GM12878 (cell line): ENCODE measurements at regions not wholly inside any gene's neighbourhood (a gene's known extent, or its start where the extent isn't known, plus 50 kb on each side); places are given as distances from the start of the nearest gene placed in this dataset.

Experiments used
- ATAC-seq: fragments of 200-7000 bp; cut with Tn5 transposase; 3 replicates; pipeline ENCODE4 v1.9.1; 2020; ENCODE audit warnings: mild to moderate bottlenecking, moderate library complexity
- BruUV-seq: library from RNA; stranded (reverse); fragments of 400-500 nt; replicated peaks from 2 replicates; lab custom pipeline; 2021; lab: Mats Ljungman, UMichigan
- CTCF ChIA-PET: fragments of 300-600 bp; sonication (Branson Sonifier 250); formaldehyde crosslinking; extraction: SDS; loops from one replicate; lab custom pipeline; 2021; ENCODE audit warnings: inconsistent platforms; lab: Yijun Ruan, JAX
- POLR2A ChIA-PET: fragments of 350-600 bp; formaldehyde crosslinking; extraction: SDS; loops from one replicate; lab custom pipeline; 2021; ENCODE audit warnings: inconsistent platforms; lab: Charles Lee
- RAD21 ChIA-PET: fragments of 300-600 bp; sonication (Branson Sonifier 250); formaldehyde crosslinking; loops from one replicate; lab custom pipeline; 2023; ENCODE audit warnings: antibody characterized with exemption; ENCODE audit not compliant: unreplicated experiment; lab: Charles Lee
- SMC1A ChIA-PET: fragments of 300-600 bp; sonication (Branson Sonifier 250); formaldehyde crosslinking; loops from one replicate; lab custom pipeline; 2023; ENCODE audit not compliant: unreplicated experiment, uncharacterized antibody; lab: Charles Lee
- DNase-seq: peaks from one replicate; pipeline ENCODE4 v3.0.0-alpha.2; 2011; ENCODE audit warnings: low read depth, low spot score
- FAIRE-seq: peaks from 3 replicates; lab custom pipeline; 2011; peaks lifted over from hg19 to GRCh38; lab: Jason Lieb, UNC
- H2AFZ ChIP-seq: 2 replicates; pipeline ENCODE4 v1.6.0; 2011; ENCODE audit warnings: low read depth, low read length, control low read depth; ENCODE audit not compliant: control insufficient read depth
- H3K27ac ChIP-seq: 2 replicates; pipeline ENCODE4 v1.5.1; 2011; ENCODE audit warnings: control low read depth; ENCODE audit not compliant: control insufficient read depth, insufficient read depth
- H3K27me3 ChIP-seq, 2 experiments: replicated peaks in 1 of 2; 2 replicates each; pipeline versions ENCODE4 v1.6.0 to v1.6.1; 2011; ENCODE audit warnings: low read length in 1 of 2; ENCODE audit not compliant: control insufficient read depth in 2 of 2, insufficient read depth in 2 of 2
- H3K36me3 ChIP-seq, 2 experiments: 2 replicates each; pipeline ENCODE4 v1.5.1; 2011; ENCODE audit warnings: low read length in 1 of 2; ENCODE audit not compliant: control insufficient read depth in 2 of 2, insufficient read depth in 2 of 2
- H3K4me1 ChIP-seq: 2 replicates; pipeline ENCODE4 v1.6.1; 2011; ENCODE audit warnings: mild to moderate bottlenecking, low read length, moderate library complexity, mixed read lengths; ENCODE audit not compliant: control insufficient read depth, insufficient read depth
- H3K4me2 ChIP-seq: 2 replicates; pipeline ENCODE4 v1.6.0; 2011; ENCODE audit warnings: control low read depth; ENCODE audit not compliant: control insufficient read depth, insufficient read depth
- H3K4me3 ChIP-seq: fragments of 200-600 bp; sonication (generic); 2 replicates; pipeline ENCODE4 v1.5.1; 2016
- H3K79me2 ChIP-seq: 2 replicates; pipeline ENCODE4 v1.6.0; 2011; ENCODE audit warnings: low read length; ENCODE audit not compliant: control insufficient read depth, insufficient read depth
- H3K9ac ChIP-seq: 2 replicates; pipeline ENCODE4 v1.8.0; 2011; ENCODE audit warnings: low read length, control low read depth, mixed read lengths; ENCODE audit not compliant: control insufficient read depth, insufficient read depth
- H3K9me3 ChIP-seq: replicated peaks from 3 replicates; pipeline ENCODE4 v1.5.1; 2011; ENCODE audit warnings: mild to moderate bottlenecking, low read length; ENCODE audit not compliant: control insufficient read depth, insufficient read depth
- H4K20me1 ChIP-seq: 2 replicates; pipeline ENCODE4 v1.6.0; 2011; ENCODE audit not compliant: control insufficient read depth, insufficient read depth
- BCL11A ChIP-seq: IDR thresholded peaks from 2 replicates; pipeline ENCODE4 v1.6.1; 2011; ENCODE audit warnings: low read depth, low read length
- BMI1 ChIP-seq: fragments of 450-650 bp; IDR thresholded peaks from 2 replicates; pipeline ENCODE4 v1.6.1; 2016; ENCODE audit warnings: mild to moderate bottlenecking, moderate library complexity, borderline replicate concordance
- FOXM1 ChIP-seq: IDR thresholded peaks from 2 replicates; pipeline ENCODE4 v1.6.1; 2012; ENCODE audit warnings: low read depth, mild to moderate bottlenecking, inconsistent platforms, low read length, moderate library complexity
- MXI1 ChIP-seq: fragments of 150-350 bp; IDR thresholded peaks from 2 replicates; pipeline ENCODE4 v1.6.1; 2011; ENCODE audit warnings: low read depth, mild to moderate bottlenecking, inconsistent platforms, low read length, improper control_type of control experiment
- MYB ChIP-seq: fragments of 150-350 bp; IDR thresholded peaks from 2 replicates; pipeline ENCODE4 v1.6.1; 2014; ENCODE audit warnings: mild to moderate bottlenecking, low read depth, low read length, borderline replicate concordance
- NFIC ChIP-seq: IDR thresholded peaks from 2 replicates; pipeline ENCODE4 v1.6.1; 2012; ENCODE audit warnings: low read depth, mild to moderate bottlenecking, inconsistent platforms, low read length, moderate library complexity
- NR2C1 ChIP-seq: fragments of 450-650 bp; IDR thresholded peaks from 2 replicates; pipeline ENCODE4 v1.6.1; 2017; ENCODE audit warnings: antibody characterized with exemption, mild to moderate bottlenecking, moderate library complexity
- PML ChIP-seq: IDR thresholded peaks from 2 replicates; pipeline ENCODE4 v1.6.1; 2012; ENCODE audit warnings: low read length, inconsistent platforms
- YY1 ChIP-seq: IDR thresholded peaks from 2 replicates; pipeline ENCODE4 v1.6.1; 2011; ENCODE audit warnings: low read depth, mild to moderate bottlenecking, low read length
- ZNF24 ChIP-seq: fragments of 450-650 bp; IDR thresholded peaks from 2 replicates; pipeline ENCODE4 v1.6.1; 2017; ENCODE audit warnings: antibody characterized with exemption, mild to moderate bottlenecking
- WGBS: methylation state at CpG from one replicate; pipeline ENCODE4 v1.1.6; 2016; ENCODE audit warnings: low lambda C conversion rate; ENCODE audit not compliant: insufficient replicate concordance, insufficient coverage; ENCODE audit errors: missing lambda C conversion rate; 5-methylcytosine and 5-hydroxymethylcytosine counted together
- in situ Hi-C: fragments of 300-500 bp; cut with MboI; formaldehyde crosslinking; loops from 9 replicates; pipeline ENCODE4 v1.14.3; 2018; ENCODE audit warnings: mixed read lengths
- intact Hi-C: fragments of 100-400 bp; cut with micrococcal nuclease; formaldehyde crosslinking; loops from one replicate; pipeline ENCODE4 v1.14.2; 2022; ENCODE audit not compliant: unreplicated experiment
- TF ChIP-seq, protein P1 (sequence below): fragments of 150-350 bp; IDR thresholded peaks from 2 replicates; pipeline ENCODE4 v1.6.1; 2016; ENCODE audit warnings: low read depth, low read length
- TF ChIP-seq, protein P2 (sequence below): fragments of 450-650 bp; IDR thresholded peaks from 2 replicates; pipeline ENCODE4 v1.6.1; 2017; ENCODE audit warnings: mild to moderate bottlenecking, moderate library complexity
- TF ChIP-seq, protein P3 (sequence below): IDR thresholded peaks from 2 replicates; pipeline ENCODE4 v1.6.1; 2012; ENCODE audit warnings: low read depth, low read length, improper control_type of control experiment

DNA sequence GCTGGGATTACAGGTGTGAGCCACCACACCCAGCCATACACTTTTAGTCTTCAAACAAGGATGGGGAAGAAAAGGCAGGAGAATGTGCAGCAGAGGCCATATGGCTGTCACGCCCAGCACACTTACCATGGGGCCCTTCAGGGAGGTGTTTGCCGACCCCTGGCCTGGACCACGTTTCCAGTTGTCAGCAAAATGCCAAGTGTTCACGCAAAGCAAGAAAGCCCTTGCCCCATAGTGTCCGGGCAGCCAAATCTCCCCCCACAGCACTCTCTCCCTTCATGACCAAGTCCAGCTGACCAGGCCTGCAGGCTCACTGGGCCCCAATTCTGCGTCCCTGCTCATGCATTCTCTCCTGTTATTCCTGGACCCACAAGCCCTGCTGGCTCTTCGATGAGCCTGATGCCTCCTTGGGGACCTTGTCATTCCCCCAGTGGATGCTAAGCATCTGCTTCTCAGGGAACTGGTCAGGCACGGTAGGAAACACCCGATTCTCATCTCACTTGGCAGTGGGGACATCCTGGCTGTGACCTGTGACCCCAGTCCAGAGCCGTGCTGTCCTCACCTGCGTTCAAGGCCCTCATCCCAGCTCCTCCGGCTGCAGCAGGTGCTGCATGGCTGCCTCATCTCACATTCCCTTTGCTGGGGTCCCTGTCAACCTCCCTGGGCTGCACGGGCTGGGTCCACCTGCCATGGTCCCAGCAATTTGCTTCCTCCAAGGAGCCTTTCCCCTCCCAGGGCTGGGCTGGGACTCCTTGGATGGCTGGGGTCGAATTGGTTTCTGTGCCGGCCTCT lies 96.4 kb downstream of the CTTN start:
- intact Hi-C loops = no loop called here
- Histone ChIP-seq H3K79me2 (no peaks in the 10 kb centered on the region), H3K4me2 (no peak overlapping the region), H3K4me3 (no peak overlapping the region), H4K20me1 (no peaks in the 10 kb centered on the region), H3K27me3 (no peaks in the 10 kb centered on the region; a peak in 1 of 4 replicates), H3K27ac (no peak overlapping the region), H3K9ac (no peak overlapping the region), H3K36me3 (no peaks in the 10 kb centered on the region), H2AFZ (no peak overlapping the region), H3K4me1 (no peaks in the 10 kb centered on the region), H3K9me3 (peaks cover 12% of the 10 kb centered on the region; the same call in 2 of the 3 replicates)
- ATAC-seq = no peak
- RAD21 ChIA-PET = no interaction called here
- no peak for DNase-seq
- BruUV-seq = no TSS peak
- in situ Hi-C loops = no loop called here
- SMC1A ChIA-PET = no interaction called here
- no peak for FAIRE-seq
- POLR2A ChIA-PET = no interaction called here
- 35% methylated on average over 15 of the region's 15 CpGs for WGBS
- CTCF ChIA-PET = no interaction called here
- no peak for TF ChIP-seq ZNF24
- TF ChIP-seq BMI1 = no peak
- no peak for TF ChIP-seq BCL11A
- no peak for TF ChIP-seq MYB
- TF ChIP-seq PML = no peak
- TF ChIP-seq, protein P1, sequence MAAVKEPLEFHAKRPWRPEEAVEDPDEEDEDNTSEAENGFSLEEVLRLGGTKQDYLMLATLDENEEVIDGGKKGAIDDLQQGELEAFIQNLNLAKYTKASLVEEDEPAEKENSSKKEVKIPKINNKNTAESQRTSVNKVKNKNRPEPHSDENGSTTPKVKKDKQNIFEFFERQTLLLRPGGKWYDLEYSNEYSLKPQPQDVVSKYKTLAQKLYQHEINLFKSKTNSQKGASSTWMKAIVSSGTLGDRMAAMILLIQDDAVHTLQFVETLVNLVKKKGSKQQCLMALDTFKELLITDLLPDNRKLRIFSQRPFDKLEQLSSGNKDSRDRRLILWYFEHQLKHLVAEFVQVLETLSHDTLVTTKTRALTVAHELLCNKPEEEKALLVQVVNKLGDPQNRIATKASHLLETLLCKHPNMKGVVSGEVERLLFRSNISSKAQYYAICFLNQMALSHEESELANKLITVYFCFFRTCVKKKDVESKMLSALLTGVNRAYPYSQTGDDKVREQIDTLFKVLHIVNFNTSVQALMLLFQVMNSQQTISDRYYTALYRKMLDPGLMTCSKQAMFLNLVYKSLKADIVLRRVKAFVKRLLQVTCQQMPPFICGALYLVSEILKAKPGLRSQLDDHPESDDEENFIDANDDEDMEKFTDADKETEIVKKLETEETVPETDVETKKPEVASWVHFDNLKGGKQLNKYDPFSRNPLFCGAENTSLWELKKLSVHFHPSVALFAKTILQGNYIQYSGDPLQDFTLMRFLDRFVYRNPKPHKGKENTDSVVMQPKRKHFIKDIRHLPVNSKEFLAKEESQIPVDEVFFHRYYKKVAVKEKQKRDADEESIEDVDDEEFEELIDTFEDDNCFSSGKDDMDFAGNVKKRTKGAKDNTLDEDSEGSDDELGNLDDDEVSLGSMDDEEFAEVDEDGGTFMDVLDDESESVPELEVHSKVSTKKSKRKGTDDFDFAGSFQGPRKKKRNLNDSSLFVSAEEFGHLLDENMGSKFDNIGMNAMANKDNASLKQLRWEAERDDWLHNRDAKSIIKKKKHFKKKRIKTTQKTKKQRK = no peak
- TF ChIP-seq NR2C1 = no peak
- TF ChIP-seq MXI1 = no peak
- TF ChIP-seq NFIC = no peak
- TF ChIP-seq, protein P2, sequence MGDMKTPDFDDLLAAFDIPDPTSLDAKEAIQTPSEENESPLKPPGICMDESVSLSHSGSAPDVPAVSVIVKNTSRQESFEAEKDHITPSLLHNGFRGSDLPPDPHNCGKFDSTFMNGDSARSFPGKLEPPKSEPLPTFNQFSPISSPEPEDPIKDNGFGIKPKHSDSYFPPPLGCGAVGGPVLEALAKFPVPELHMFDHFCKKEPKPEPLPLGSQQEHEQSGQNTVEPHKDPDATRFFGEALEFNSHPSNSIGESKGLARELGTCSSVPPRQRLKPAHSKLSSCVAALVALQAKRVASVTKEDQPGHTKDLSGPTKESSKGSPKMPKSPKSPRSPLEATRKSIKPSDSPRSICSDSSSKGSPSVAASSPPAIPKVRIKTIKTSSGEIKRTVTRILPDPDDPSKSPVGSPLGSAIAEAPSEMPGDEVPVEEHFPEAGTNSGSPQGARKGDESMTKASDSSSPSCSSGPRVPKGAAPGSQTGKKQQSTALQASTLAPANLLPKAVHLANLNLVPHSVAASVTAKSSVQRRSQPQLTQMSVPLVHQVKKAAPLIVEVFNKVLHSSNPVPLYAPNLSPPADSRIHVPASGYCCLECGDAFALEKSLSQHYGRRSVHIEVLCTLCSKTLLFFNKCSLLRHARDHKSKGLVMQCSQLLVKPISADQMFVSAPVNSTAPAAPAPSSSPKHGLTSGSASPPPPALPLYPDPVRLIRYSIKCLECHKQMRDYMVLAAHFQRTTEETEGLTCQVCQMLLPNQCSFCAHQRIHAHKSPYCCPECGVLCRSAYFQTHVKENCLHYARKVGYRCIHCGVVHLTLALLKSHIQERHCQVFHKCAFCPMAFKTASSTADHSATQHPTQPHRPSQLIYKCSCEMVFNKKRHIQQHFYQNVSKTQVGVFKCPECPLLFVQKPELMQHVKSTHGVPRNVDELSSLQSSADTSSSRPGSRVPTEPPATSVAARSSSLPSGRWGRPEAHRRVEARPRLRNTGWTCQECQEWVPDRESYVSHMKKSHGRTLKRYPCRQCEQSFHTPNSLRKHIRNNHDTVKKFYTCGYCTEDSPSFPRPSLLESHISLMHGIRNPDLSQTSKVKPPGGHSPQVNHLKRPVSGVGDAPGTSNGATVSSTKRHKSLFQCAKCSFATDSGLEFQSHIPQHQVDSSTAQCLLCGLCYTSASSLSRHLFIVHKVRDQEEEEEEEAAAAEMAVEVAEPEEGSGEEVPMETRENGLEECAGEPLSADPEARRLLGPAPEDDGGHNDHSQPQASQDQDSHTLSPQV = no peak
- TF ChIP-seq, protein P3, sequence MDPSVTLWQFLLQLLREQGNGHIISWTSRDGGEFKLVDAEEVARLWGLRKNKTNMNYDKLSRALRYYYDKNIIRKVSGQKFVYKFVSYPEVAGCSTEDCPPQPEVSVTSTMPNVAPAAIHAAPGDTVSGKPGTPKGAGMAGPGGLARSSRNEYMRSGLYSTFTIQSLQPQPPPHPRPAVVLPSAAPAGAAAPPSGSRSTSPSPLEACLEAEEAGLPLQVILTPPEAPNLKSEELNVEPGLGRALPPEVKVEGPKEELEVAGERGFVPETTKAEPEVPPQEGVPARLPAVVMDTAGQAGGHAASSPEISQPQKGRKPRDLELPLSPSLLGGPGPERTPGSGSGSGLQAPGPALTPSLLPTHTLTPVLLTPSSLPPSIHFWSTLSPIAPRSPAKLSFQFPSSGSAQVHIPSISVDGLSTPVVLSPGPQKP = no peak
- TF ChIP-seq YY1 = no peak
- TF ChIP-seq FOXM1 = no peak
